A673 (cell line): ENCODE measurements at regions not wholly inside any gene's neighbourhood (a gene's known extent, or its start where the extent isn't known, plus 50 kb on each side); places are given as distances from the start of the nearest gene placed in this dataset.

Experiments
- CTCF ChIP-seq: fragments of 300-800, 200-600 bp; sonication (generic); conservative IDR thresholded peaks from 2 replicates; pipeline ENCODE4 v1.5.1; 2017; ENCODE audit warnings: low read depth, mild to moderate bottlenecking, antibody characterized with exemption, low read length, moderate library complexity, mixed read lengths
- EZH2 ChIP-seq: fragments of 200-600 bp; sonication (generic); IDR thresholded peaks from 2 replicates; pipeline ENCODE4 v1.6.1; 2017; ENCODE audit warnings: borderline replicate concordance, low read depth, mild to moderate bottlenecking, mixed read lengths, antibody characterized with exemption, low read length; ENCODE audit not compliant: poor library complexity, severe bottlenecking

DNA sequence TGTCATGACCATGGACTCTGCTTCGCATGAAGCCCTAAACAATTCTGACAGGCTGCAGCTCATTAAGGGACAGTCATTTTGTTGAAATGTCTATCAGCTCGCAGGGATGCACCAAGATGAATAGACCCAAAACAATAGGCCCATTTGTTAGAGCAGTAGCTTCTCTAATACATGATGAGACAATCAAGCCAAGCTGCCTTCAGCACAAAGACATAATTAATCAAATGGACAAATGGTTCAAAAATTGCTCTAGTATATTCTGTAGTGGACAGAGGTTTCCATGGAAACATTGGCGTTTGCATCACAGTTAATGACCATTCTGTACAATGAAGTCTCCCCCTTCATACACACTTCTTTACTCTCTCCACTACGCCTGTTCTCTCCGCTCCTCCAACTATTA is 274.6 kb downstream of the ANXA1 start:
- TF ChIP-seq EZH2 (no peak), CTCF (no peak)
